Inferior parietal cortex (tissue), 1 donor: ENCODE measurements at regions not wholly inside any gene's neighbourhood (a gene's known extent, or its start where the extent isn't known, plus 50 kb on each side); places are given as distances from the start of the nearest gene placed in this dataset.

Source experiments
- DNase-seq: peaks from one replicate; pipeline ENCODE4 v3.0.0-alpha.2; 2016; ENCODE audit errors: extremely low spot score

DNA sequence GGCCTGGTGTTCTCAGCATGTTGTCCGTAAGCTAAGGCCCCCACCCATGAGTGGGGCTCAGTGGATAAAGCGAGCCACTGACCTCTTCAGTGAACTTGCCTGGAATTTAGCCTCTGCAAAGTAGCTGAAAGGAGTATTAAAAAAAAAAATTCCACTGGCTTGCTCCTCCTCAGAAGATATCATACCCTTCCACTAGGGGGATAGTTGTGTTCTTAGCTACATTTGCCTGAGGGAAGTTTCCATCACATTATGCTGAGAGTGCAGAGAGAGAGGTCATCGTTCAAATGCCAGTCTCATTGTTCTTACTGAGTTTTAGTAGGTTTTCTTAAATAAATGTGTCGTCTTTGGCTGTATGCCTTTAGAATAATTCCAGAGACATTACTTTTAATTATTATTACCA lies 879.7 kb downstream of the JRKL start:
- DNase-seq = no peak

DNA sequence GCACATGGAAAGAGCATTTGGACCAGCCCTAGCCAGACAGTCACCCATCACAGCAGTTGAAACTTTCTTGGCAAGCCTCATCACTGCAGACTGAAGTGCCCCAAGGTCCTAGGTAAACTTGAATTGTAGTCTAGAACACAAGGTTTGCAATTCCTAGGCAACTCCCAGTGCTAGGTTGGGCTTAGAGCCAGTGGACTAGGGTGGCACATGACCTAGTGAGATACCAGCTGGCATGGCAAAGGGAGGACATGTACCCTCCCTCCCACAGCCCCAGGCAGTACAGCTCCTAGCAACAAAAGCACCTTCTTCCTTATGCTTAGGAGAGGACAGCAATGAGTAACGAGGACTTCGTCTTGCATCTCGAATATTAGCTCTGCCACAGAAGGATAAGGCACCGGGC lies 889.5 kb downstream of the JRKL start:
- DNase-seq = no peak

DNA sequence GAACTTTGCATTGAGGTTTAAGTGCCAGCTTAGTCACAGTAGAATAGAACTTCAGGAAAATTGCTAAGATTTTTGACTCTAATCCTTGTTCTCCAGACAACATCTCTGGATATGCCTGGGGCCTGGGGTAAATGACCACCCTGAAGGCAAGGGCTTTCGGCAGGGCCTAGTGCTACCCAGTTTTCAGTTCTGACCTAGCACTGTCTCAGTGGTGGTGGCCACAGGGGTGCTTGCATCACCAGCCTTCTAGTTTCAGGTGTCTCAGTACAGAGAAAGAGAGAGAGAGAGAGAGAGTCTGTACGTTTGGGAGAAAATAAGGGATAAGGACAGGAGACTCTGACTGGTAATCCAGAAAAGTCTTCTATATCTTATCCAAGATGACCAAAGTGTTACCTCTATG lies 890.5 kb downstream of the JRKL start:
- DNase-seq = no peak

DNA sequence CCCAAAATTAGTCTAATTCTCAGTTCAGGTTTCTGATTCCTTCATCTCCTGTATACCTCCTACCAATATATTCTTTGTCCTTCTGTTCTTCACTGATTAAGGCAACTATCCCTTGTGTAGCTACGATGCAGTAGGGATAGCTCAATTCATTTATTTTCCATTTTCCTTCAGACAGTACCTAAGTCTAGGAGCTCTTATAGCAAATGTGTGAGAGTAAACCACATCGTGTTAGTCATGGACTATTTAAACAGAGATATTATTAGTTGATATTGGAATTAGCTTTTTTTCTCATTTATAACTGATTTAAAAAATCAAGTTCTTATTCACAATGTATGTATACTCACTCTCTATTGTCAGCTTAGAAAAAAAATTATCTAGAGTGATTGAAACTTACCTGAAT lies 900.0 kb downstream of the JRKL start:
- DNase-seq = no peak

DNA sequence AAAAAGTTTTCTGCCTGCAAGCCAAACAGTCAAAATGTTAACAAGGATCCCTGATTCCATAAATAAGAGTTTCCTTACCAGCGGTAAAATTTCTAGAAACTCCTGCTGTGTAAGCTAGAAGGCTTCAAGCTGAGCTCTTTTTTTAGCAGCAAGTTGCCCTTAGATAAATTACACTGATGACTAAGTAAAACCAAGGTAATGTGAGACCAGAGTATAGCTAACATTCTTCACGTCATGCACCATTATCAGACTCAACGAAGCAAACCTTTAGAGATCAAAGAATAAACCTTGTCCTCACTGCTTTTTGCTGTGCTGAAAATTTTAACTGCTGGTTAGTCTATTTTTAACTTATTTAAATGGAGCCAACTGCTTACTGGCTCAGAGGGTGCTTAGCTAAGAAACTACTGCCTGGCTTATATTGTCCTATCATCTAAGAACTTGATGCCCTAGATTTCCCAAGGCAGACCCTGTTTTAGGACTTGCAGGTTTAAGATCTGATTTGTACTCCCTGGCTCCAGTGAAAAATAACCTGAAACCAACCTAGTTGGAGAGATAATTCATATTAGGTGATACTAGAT lies 900.7 kb downstream of the JRKL start:
- DNase-seq = peak; percentile 10

DNA sequence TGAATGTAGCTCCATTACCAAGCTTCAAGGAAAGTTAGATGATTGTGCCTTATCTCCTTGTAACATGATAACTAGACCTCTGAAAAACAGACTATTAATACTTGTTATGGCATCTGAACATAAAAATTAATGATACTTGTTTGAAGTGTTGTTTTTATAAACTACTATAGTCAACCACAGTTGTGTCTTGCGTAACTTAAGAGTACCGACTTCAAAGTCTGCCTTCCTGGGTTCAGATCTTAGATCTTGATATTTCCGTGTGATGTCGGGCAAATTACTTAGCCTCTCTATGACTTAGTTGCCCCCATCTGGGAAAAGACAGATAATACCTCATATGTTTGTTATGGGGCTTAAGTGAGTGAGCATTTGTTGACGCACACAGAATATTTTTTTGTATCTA lies 906.5 kb downstream of the JRKL start:
- no peak for DNase-seq

DNA sequence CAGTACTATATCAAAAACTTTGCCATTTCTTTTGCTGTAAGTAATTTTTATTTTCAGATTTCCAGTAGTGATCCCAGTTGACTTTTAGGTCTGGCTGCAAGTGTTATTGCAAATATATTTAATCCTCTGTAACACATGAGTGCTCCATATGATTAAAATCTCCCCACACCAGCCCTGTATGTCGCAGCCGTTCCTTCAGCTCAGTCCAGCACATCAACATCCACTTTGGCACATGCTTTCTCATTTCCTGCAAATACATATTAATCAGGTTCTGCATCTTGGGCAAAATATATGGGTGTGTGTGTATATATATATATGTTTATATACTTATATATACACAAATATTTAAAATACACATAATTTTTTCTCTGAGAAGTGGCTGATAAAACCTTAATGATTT lies 919.5 kb downstream of the JRKL start:
- no peak for DNase-seq

DNA sequence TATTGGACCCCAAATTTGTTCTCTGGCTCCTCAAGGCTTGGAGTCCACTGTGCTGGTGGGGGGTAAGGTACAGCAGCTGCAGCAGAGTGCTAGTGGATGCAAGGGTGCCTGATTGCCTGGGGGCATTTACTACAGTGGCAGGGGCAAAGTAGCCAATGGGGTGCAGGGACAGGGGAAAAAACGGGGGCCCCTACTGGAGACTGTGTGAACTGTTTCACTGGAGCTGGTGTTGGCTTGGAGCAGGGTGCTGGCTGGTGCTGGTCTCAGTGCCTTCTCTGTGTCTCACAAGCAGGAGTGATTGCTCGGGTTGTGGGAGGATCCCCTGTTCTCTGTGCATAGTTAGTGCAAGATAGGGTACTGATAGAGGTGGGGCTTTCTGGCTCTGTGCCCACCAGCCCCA lies 935.9 kb downstream of the JRKL start:
- no peak for DNase-seq

DNA sequence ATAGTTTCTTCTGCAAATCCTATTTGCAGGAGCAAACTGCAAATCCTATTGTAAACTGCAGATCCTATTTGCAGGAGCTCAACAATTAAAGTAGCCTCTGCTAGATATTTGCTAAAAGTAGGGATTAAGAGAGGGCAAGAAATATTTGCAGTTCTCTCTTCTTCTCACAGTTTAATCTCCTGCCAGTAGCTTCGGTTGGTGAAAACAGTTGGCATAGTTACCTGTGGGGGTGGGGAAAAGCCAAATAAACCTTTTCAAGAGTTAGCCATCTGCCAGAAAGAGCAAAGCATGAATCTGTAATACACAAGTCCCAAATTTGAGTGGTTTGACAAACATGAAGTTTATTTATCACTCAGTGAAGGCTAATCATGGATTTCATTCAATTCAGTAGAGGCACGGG lies 942.5 kb downstream of the JRKL start:
- DNase-seq = no peak

DNA sequence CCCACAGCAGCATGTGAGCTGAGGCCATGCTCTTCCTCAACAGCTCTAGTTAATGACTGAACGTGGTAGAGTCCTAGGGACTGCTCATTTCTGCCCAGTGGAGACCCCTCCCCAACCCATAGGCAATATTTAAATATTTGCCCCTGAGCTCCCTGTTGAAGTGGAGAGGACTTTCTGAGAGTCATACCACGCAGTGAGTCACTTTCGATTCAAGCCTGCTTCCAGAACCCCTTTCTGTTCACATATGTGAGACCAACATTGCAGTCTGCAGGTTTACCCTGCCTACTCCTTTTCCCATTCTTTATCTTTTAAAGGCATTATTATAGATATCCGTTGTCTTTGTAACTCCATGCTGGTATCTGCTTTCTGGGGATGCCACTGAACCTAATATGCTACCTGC lies 946.3 kb downstream of the JRKL start:
- DNase-seq = no peak

DNA sequence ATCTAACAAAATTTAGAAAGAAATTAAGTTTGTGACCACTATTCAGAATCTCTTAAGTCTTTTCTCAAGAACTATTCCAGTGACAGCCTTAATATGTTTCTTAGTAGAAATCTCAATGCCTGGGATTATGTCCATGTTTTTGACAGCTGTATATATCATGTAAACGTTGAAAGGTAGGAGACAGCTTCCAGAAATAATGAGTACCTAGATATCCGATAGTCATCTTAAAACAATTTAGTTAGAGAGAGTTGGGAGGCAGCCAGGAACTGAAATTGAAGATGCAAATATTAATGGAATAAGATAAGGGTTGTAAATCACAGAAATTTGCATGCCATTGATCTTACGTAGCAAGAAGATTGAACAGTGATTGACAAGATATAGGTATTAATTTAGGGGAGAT lies 955.2 kb downstream of the JRKL start:
- DNase-seq = no peak

DNA sequence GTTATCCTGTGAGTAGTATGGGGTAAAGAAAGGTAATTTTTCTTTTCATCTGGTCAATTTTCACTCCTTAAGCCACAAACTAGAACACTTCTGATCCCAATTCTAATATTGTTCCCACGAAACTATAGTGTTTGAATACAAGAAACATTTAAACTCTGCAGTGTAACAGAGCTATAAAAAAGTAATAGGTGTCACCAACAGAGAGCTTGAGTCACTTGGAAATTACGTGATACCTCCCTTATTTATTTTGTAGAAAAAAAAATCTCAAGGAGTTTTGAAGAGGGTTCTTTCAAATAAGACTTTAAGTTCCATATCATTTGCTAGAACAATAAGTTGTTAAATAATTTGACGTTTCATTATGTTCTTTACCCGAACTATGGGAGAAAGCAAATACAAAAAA lies 959.4 kb downstream of the JRKL start:
- no peak for DNase-seq

DNA sequence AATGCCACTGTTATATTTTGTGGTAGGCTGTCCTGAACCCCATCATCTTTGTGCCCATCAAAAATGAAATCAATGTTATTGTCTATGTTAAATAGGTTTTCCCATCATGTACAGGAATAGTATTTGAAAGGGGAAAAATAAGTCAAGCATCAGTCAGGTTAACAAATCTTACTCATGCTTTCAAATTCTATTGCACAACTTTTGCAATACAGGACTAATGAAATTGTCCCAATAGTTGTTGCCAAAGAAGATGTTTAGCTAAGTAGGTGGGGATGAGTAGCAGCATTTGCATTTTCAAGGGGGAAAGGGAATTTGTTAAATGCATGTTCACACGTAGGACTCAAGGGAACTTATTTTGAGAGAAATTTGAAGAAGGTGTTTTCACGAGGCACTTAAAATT lies 962.1 kb downstream of the JRKL start:
- no peak for DNase-seq

DNA sequence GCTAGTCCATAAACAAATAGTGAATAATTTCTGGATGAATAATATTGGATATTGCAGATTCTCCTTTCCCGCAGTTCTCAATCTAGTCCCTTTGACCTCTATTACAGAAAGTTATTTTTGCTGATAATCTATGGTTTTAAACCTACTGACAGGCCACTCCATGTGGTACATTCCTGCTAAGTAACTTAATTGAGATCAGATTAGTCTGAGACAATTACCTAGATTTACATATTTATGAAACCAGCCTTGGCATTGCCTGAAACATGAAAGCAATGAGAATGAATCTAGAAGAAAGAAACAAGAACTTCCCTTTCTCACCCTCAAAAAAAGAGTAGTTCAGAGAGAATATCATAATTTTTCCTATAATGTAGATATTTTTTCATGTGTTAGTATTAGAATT lies 964.2 kb downstream of the JRKL start:
- DNase-seq = no peak

DNA sequence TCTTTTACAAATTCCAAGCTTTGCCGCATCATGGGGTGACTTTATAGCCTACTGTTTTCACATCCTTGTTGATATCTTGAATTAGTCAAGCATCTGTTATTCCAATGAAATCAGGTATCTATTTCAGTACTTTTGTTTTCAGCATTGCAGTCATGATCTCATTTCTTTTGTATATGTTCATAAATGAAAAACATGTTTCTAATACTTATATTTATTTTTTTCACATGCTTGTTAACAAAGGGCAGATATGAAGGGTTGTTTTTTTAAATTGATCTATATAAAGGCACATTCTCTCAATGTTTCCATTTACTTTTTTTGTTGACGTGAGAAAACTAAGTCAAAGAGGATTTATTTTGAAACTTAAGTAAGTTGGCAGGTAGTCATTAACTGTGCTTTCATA lies 964.8 kb downstream of the JRKL start:
- no peak for DNase-seq

DNA sequence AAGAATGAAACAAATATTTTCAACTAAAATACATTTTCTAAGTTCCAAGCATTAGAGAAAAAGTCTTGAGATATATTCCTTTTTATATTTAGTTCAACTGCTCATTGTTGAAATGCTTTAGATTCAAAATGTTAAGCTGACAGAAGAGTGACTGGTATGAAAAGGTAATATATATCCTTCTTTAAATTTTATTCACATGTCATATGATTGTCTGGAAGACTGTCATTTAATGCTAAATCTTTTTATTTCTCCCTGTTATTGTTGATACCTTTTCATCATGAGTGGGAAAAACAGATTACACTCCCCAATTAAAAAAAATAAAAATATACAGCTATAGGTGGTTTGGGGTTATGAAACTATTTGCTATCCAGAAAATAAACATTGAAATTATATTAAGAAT lies 965.4 kb downstream of the JRKL start:
- no peak for DNase-seq

DNA sequence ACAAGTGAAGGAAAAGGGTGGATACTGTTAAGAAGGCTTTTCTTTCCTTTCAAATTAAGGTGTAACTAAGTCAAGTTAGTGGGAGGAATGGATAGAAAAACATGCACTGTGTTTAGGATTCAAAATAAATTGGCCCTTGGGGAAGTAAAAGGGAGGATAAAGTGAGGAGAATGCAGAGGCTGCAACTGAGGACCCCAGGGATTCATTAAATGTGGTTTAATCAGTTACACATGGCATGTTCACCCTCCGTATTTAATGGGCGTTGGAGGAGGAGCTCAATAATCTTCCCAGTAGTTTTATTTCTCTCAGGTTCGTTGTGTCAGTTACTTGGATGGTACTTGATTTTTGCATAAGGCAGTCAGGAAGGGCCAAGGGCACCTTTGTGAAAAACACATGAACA lies 966.3 kb downstream of the JRKL start:
- DNase-seq = no peak

DNA sequence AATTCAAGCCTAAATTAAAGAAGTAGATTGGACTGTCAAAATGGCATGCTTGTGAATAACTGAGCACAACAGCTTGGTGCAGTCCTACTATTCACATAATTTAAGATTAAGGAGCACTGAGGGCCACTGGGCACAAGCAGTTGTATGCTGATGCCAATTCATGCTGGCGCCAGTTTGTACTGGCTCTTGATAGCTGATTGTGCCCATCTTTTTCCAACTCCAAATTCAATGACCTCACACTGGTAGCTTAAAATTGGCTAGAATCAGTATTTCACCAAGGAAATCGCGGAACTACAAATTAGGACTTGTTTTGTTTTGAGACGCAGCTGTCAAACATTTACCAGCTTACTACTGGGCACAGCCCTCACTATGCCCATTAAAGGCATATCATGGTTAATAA lies 969.2 kb downstream of the JRKL start:
- DNase-seq = no peak

DNA sequence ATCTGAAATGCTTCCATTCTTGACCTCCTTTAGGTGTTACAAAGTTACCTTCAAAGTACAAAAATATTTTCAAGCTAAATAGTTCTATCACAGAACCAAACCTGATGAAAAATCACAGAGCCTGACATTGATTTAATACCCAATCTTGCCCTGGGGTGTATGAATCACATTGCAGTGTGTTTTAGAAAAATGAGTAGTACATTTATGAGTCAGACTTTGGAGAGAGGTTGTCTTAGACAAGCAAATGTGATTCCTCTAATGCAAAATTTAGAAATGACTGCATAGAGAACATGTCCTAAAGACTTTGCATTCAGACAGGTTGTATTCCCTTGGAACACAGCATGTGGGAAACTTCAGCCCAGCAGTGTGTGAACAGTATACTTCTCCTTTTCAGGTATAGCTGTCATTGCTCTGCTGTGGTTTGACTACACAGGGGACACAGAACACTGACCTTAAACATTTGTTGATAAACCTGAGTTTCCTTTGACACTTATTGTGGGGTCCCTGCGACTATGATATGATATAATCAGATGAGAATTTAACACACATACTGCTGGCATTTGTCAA lies 972.1 kb downstream of the JRKL start:
- no peak for DNase-seq

DNA sequence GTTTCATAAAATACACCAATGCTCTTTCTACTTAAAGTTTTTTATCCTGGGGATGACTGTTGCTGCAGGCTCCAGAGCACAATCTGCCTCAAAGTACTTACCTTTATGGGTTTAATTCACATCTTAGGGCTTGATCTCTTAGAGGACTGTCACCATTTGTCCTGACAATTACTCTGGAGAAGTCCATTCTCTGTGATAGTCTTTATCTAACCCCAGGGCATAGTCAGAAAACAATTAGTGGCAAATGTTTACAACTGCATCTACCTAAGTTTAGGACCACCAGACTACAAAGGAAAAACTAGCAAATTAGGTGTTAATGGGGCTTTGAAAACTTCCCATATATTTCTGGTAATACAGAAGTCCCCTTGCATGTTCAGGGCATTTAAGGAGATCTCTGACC lies 973.5 kb downstream of the JRKL start:
- no peak for DNase-seq

DNA sequence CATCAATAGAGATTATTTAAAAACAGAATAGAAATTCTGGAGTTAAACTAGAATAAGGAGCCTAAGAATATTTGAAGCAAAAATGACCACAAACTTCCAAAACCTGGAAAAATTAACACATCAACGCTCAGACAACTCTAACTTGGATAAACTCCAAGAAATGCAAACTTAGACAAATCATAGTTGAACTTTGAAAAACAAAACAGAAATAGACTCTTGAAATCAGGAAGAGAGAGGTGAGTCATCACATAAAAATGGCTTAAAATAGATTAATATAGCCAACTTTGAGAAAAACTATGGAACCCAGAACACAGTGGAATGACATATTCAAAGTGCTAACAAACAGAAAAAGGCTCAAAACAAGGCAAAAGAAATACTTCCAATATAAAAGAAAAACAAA lies 974.2 kb downstream of the JRKL start:
- no peak for DNase-seq

DNA sequence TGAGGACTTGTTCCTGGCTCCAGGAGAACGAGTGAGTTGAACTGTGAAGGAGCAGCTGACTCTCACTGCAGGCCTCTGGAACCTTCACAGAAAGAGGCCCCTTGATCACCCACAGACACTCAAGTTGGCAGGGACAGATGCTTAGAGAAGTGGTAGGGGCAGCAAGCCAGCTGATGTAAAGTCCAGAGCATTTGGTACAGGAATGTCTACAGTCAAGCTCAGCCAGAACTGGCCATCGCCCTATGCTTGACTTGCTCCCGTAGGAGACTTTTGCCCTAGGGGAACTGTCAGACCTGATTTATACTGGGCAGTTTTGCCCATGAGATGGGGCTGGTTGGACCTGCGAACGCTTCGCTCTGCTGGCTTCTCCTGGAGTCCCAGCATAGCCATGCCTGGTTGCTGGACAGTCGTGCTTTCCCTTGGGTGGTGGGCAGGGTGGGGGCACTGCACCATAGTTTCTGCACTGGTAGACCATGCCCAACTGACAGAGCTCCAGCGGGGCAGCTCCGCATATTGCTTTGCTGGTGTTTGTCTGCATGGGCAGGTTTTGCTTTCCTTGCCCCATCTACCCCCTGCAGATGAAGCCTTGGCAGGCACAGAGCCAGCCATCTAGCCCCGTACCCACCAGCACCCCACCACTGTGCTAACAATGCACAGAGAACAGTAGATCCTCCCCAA lies 977.7 kb downstream of the JRKL start:
- no peak for DNase-seq

DNA sequence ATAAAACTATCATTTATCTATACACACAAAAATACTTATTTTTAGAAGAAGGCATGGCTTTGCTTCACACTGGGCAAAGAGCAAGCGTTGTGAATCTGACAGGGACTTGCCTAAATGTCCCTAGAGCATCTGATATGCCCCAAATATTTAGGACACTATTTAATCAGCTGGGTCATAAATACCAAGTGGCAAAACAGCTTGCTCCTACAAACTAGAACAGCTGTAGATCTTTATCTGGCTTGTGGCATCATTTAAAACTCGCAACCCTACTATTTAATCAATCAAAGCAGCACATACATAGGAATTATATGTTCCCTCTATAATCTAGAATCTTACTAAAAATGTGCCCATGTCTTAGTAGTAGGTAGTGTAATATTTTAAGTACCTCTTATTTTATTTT lies 999.5 kb downstream of the JRKL start:
- no peak for DNase-seq

DNA sequence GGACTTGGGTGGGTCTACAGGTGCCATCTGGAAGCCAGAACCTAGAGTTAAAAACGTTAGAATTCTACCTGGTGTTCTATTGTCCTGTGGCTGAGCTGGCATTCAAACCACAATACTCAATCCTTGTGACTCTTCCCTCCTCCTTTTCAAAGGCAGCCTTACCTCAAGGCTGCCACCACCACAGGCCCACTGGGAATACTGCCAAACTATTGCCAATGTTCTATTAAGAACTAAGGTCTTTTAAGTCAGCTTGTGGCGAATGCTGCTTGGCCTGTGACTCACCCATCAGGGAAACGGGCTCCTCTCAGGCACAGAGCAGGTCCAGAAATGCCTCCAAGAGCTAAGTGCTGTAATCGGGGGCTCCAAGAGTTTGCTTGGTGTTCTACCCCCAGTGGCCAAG lies 1008.4 kb downstream of the JRKL start:
- no peak for DNase-seq
